Esophagus muscularis mucosa (tissue), 4 donors: ENCODE measurements at regions not wholly inside any gene's neighbourhood (a gene's known extent, or its start where the extent isn't known, plus 50 kb on each side); places are given as distances from the start of the nearest gene placed in this dataset.

ENCODE experiments used
- DNase-seq: peaks from one replicate; pipeline ENCODE4 v3.0.0-alpha.2; 2017; ENCODE audit errors: extremely low spot score
- H3K27ac ChIP-seq, 4 donors: fragments of 200-600 bp; sonication (generic); replicated peaks in 1 of 4; 1 replicate in 3 of 4; 2 replicates in 1 of 4; pipeline ENCODE4 v1.5.1; 2016 to 2019; ENCODE audit warnings: mild to moderate bottlenecking in 1 of 4
- H3K27me3 ChIP-seq, 4 donors: fragments of 200-600 bp; sonication (generic); one replicate each; pipeline versions ENCODE4 v1.5.1 to v1.6.0; 2016 to 2019
- H3K36me3 ChIP-seq, 4 donors: fragments of 200-600 bp; sonication (generic); one replicate each; pipeline ENCODE4 v1.5.1; 2016 to 2019
- H3K4me1 ChIP-seq, 4 donors: fragments of 200-600 bp; sonication (generic); one replicate each; pipeline ENCODE4 v1.5.1; 2016 to 2019
- H3K4me3 ChIP-seq, 4 donors: fragments of 200-600 bp; sonication (generic); 1 replicate in 2 of 4; 2 replicates in 2 of 4; pipeline ENCODE4 v1.5.1; 2016 to 2019; ENCODE audit warnings: mild to moderate bottlenecking in 4 of 4, moderate library complexity in 1 of 4
- H3K9me3 ChIP-seq, 4 donors: fragments of 200-600 bp; sonication (generic); 1 replicate in 3 of 4; 2 replicates in 1 of 4; pipeline ENCODE4 v1.5.1; 2016 to 2019
- CTCF ChIP-seq, 3 experiments: fragments of 200-600 bp in 2 of 3; fragments of 450-650 bp in 1 of 3; sonication (generic) in 2 of 3; IDR thresholded peaks; one replicate each; pipeline ENCODE4 v1.5.1; 2017 to 2019; ENCODE audit warnings: antibody characterized with exemption in 3 of 3, mild to moderate bottlenecking in 2 of 3, moderate library complexity in 1 of 3
- EP300 ChIP-seq: sonication (generic); formaldehyde crosslinking; IDR thresholded peaks from one replicate; pipeline ENCODE4 v1.6.1; 2017; ENCODE audit warnings: antibody characterized with exemption
- POLR2A ChIP-seq: fragments of 450-650 bp; IDR thresholded peaks from one replicate; pipeline ENCODE4 v1.6.1; 2017; ENCODE audit warnings: antibody characterized with exemption, moderate library complexity, mild to moderate bottlenecking, low read depth
- POLR2AphosphoS5 ChIP-seq, 2 donors: sonication (generic); formaldehyde crosslinking; IDR thresholded peaks; one replicate each; pipeline ENCODE4 v1.6.1; 2017; ENCODE audit warnings: antibody characterized with exemption in 2 of 2
- WGBS: methylation state at CpG from one replicate; pipeline ENCODE4 v1.1.5; 2018; 5-methylcytosine and 5-hydroxymethylcytosine counted together
- intact Hi-C: fragments of 100-400 bp; cut with DNase I; formaldehyde crosslinking; loops from one replicate; pipeline ENCODE4 v1.15.1; 2023
- small RNA-seq, 3 donors: library from RNA; depleted of rRNA; stranded (forward); fragments of <200 nt; gene quantifications; one replicate each; pipeline ENCODE3, GENCODE V24; 2016

- TF ChIP-seq CTCF (IDR thresholded peaks at IDR 0.05) (no peak), POLR2A (no peak), EP300 (no peak), POLR2AphosphoS5 (IDR thresholded peaks at IDR 0.05) (no peak)
- no peak for DNase-seq
- intact Hi-C loops = no loop called here
Observed at GRCh38 chr20:23138682-23139081, 52.6 kb upstream of the CD93 start.

GRCh38 chr20:23138226-23138625 lies 52.1 kb upstream of the CD93 start:
- 83% methylated on average over 3 of the region's 3 CpGs for whole genome bisulfite sequencing
- H3K36me3 ChIP-seq = no peaks in the 10 kb centered on the region
- H3K27ac ChIP-seq = no peak overlapping the region
- no peaks in the 10 kb centered on the region for H3K9me3 ChIP-seq
- no peaks in the 10 kb centered on the region for H3K27me3 ChIP-seq
- DNase-seq = no peak
- H3K4me3 ChIP-seq = no peak overlapping the region
- peaks cover 10 to 24% (median 16%) of the 10 kb centered on the region in 4 donors for H3K4me1 ChIP-seq
- TF ChIP-seq POLR2A (no peak), EP300 (no peak), CTCF (IDR thresholded peaks at IDR 0.05) (no peak), POLR2AphosphoS5 (IDR thresholded peaks at IDR 0.05) (no peak)
- intact Hi-C loops = no loop called here

More at GRCh38 chr20:23138682-23139081, 52.6 kb upstream of the CD93 start:
- Histone ChIP-seq H3K4me1 (peaks cover 10 to 21% (median 15%) of the 10 kb centered on the region in 4 donors), H3K27ac (no peak overlapping the region), H3K27me3 (no peaks in the 10 kb centered on the region), H3K9me3 (no peaks in the 10 kb centered on the region), H3K4me3 (no peak overlapping the region), H3K36me3 (no peaks in the 10 kb centered on the region)
- 97% methylated on average over 3 of the region's 3 CpGs for WGBS

- Histone ChIP-seq H3K4me1 (peaks cover 4 to 22% (median 14%) of the 10 kb centered on the region in 4 donors), H3K27me3 (no peaks in the 10 kb centered on the region), H3K9me3 (no peaks in the 10 kb centered on the region), H3K27ac (no peak overlapping the region), H3K4me3 (no peak overlapping the region), H3K36me3 (no peaks in the 10 kb centered on the region)
- no peak for DNase-seq
- intact Hi-C loops = no loop called here
- 95% methylated on average over 9 of the region's 20 CpGs for WGBS
- TF ChIP-seq EP300 (no peak), CTCF (IDR thresholded peaks at IDR 0.05) (no peak), POLR2AphosphoS5 (IDR thresholded peaks at IDR 0.05) (no peak), POLR2A (no peak)
Observed at GRCh38 chr20:23136893-23137745, 51.0 kb upstream of the CD93 start.

GRCh38 chr20:23135449-23136420 lies 49.6 kb upstream of the CD93 start:
- TF ChIP-seq POLR2A (no peak), POLR2AphosphoS5 (IDR thresholded peaks at IDR 0.05) (no peak), CTCF (IDR thresholded peaks at IDR 0.05) (no peak)
- H3K4me1 ChIP-seq = peaks cover 0 to 24% (median 7%) of the 10 kb centered on the region in 4 donors
- H3K4me3 ChIP-seq = no peak overlapping the region
- no peaks in the 10 kb centered on the region for H3K27me3 ChIP-seq
- DNase-seq = no peak
- 84% methylated on average over 8 of the region's 8 CpGs for WGBS
- no peaks in the 10 kb centered on the region for H3K36me3 ChIP-seq
- intact Hi-C loops = no loop called here
- H3K27ac ChIP-seq = peak overlapping the region in 1 of 4 donors; percentile 22
- H3K9me3 ChIP-seq = no peaks in the 10 kb centered on the region

Small RNA genes lying in the stretch of these regions (small RNA-seq; reads per million reads assigned to genes)
- gene RNA5SP478 = 0 reads per million in 3 donors
